ENCODE measurements at regions not wholly inside any gene's neighbourhood (a gene's known extent, or its start where the extent isn't known, plus 50 kb on each side); places are given as distances from the start of the nearest gene placed in this dataset.
"Not testable (repeated sequence)": the region's sequence is repeated elsewhere in the genome, so short reads cannot be mapped to it uniquely, and the experiment has no call there.

DNA sequence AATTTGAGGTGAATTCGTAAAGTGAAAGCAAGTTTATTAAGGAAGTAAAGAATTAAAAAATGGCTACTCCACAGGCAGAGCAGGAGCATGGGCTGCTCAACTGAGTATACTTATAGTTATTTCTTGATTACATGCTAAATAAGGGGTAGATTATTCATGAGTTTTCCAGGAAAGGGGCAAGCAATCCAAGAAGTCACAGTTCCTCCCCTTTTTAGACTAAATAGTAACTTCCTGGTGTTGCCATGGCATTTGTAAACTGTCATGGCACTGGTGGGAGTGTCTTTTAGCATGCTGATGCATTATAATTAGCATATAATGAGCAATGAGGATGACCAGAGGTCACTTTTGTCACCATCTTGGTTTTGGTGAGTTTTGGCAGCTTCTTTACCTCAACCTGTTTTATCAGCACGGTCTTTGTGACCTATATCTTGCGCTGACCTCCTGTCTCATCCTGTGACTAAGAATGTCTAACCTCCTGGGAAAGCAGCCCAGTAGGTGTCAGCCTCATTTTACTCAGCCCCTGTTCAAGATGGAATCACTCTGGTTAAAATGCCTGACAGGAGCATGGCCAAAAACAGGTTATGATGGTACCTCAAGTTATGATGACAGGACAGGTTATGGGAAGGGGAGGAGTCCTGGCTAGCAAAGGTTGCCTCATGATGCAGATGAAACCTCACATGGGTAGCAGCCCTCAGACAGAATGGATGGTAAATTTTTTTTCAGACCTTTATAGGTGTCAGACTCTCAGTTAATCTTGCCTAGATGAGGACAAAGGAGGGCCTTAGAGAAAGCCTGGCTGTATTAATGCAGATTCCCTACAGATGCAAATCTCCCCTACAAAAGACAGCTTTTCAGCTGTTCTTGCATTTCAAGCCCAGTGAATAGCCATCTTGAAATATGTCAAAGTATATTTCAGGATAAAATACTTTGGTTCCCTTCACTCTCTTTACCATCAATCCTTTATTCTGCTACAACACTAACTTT, 49.7 kb downstream of the SIPA1L2 start:
- DNase-seq, result no peak

DNA sequence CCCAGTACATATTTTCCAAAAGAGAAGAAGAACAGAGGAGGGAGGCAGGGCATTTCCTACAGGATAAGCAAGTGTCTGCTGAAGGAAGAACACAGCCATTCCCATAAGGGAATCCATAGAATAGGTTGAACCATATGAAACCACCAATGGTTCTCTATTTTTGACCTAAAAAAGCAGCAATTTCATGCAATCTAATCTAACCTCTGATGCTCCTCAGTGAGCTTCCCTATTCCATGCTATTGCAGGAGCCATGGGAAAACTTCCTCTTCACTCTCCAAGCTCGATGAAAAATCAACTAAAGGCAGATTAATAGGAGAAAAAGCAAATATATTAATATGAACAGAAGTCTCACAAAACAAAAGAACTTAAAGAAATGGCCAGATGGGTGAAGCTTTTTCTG, 50.5 kb downstream of the SIPA1L2 start:
- no peak for DNase-seq

DNA sequence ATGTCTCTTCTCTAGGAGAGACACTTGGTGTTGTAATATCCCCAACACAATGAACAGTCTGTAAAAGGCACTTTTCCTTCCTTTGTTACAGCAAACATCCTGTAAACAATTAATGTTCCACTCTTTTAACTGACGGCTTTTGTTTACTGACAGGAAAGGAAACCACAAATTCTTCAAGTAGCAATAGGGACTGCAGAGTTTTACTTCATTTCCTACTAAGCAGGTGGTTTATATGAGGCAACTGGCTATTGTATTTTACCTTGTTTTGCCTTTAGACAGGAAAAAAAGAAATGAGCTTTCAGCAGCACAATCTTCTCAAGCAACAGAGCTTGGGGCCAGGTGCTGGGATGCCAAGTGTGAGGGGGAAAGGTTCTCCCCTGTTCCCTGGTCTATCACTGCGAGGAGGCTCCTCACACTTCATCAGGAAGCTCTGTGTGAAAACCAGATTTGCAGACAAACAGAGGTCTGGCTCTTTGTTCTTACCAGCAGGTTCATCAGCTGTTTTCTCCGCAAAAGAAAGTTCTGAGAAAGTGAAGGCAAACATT, 51.2 kb downstream of the SIPA1L2 start:
- no peak for DNase-seq

DNA sequence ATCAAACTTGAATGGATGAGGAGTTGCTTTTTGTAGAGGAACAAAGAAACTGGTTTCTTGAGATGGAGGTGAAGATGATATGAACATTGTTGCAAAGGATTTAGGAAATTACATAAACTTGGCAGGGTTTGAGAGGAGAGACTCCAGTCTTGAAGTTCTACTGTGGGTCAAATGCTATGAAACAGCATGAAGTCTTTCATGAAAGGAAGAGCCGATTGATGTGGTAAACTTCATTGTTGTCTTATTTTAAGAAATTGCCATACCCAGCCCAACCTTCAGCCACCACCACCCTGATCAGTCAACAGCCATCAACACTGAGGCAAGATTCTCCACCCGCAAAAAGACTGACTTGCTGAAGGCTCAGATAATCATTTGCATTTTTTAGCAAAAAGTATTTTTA, 52.2 kb downstream of the SIPA1L2 start:
- DNase-seq, result no peak

- DNase-seq, result no peak
Observed at GRCh38 chr1:232576537-232576936, 53.4 kb downstream of the SIPA1L2 start.

GRCh38 chr1:232575763-232576040, 54.2 kb downstream of the SIPA1L2 start:
- DNase-seq, result no peak

DNA sequence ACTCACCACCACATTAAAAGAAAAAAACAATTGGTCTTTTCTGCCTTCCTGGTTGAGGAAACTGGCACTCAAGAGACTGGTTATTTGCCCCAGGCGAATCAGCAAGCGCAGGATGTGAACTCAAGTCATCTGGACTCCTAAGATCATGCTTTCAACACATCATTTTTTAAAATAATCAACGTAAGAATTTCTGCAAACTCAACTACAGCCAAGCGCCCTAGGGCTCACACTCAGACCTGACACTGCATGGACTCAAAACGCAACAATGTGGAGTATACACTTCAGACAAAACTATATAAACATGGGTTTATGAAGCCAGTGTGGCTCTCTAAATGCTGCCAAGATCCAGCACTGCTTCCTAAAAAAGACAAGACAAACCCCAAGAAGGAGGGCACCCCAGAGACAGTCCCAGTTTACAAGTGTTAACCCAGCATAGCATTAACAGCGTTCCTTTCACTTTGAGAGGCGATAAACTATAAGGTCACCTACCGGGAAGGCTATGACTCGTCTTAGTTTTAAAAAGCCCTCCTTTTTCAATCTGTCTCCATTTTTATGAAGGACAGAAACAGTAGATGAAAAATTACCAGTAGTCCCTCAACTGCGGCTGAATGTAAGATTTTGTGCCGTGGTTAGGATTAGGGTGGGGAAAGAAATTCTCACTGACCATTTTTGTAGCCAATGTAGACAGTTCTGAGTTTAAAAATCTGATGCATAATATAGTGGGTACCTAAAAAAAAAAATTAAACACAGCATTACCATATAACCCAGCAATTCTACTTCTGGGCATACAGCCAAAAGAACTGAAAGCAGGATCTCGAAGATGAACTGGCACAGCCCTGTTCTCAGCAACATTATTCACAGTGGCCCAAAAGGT, 54.8 kb downstream of the SIPA1L2 start:
- DNase-seq, result no peak

DNA sequence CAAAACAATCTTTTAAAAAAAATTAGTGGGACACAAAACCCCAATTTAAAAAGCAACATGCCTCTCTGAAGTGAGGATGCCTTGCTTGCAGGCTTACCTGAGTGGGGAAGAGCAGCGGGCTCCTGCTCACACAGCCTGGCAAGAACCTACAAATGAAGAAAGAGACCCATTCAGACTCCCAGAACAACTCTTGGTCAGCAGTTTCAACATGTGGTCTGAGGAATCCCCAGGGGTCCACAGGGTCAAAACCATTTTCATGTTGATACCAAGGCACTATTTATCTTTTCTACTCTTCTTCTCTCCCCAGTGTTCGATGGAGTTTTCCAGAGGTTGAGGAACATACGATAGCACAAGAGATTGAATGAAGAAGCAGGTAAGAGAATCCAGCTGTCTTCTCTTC, 55.9 kb downstream of the SIPA1L2 start:
- DNase-seq, result no peak

- DNase-seq, result no peak
Observed at GRCh38 chr1:232571523-232571922, 58.4 kb downstream of the SIPA1L2 start.

GRCh38 chr1:232570007-232570406, 59.9 kb downstream of the SIPA1L2 start:
- no peak for DNase-seq

GRCh38 chr1:232569554-232569921, 60.4 kb downstream of the SIPA1L2 start:
- DNase-seq, result not testable (repeated sequence)

- no peak for DNase-seq
Observed at GRCh38 chr1:232568906-232569553, 60.9 kb downstream of the SIPA1L2 start.

- DNase-seq, result no peak
Observed at GRCh38 chr1:232568331-232568852, 61.5 kb downstream of the SIPA1L2 start.

DNA sequence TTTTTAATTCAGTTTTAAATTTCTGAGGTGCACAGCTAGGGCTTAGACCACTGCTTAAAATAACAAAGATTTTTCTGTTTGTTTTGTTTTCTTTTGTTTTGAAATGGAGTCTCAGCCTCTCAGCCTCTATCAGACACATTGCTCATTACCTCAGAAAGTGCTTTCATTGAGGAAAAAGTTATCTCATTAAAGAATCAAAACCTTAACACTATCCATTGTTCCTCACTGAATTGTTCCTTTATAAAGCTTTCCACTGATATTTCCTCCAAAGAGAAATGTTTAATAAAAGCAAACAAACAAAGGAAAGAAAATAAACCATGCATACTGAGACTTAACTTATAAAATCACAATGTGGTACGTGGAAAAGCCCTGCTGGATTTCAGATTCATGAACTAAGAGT, 63.8 kb downstream of the SIPA1L2 start:
- DNase-seq, result no peak

GRCh38 chr1:232562855-232563510, 67.0 kb downstream of the SIPA1L2 start:
- no peak for DNase-seq

GRCh38 chr1:232561381-232561780, 68.6 kb downstream of the SIPA1L2 start:
- DNase-seq, result no peak

DNA sequence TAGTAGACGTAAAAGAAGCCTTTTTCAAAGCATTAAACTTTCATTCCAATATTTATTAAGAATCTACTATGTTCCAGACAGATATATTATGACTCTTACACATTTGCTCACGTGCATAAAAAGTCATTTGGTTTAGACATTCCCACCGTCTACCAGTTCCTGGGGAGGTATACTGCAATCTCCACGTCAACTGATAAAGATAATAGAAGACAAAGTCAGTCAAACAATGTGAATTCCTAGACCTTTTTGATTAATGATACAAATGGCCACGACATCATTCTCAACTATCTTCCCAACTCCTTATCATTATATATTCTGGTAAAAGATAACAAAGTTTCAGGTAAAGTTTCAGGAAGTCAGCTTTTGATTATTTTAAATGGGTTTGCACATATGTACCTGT, 69.0 kb downstream of the SIPA1L2 start:
- DNase-seq, result no peak

DNA sequence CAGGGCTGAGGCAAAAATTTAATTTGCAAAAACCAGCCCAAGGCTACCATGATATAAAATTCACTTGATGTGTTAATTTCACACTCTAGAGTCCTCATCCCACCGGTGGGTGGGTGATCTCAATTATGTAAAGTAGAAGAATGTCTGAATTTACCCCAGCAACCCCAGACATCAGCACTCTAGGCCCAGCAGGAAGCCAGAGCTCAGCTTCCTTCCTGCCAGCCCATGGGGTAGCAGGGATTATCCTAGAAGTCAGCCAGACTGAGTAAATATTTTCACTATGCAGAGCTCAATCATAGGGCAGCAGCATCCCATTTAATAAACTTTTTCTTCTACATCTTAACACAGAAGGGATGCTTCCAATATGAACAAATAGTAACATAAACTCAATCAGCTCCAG, 71.0 kb downstream of the SIPA1L2 start:
- no peak for DNase-seq

DNA sequence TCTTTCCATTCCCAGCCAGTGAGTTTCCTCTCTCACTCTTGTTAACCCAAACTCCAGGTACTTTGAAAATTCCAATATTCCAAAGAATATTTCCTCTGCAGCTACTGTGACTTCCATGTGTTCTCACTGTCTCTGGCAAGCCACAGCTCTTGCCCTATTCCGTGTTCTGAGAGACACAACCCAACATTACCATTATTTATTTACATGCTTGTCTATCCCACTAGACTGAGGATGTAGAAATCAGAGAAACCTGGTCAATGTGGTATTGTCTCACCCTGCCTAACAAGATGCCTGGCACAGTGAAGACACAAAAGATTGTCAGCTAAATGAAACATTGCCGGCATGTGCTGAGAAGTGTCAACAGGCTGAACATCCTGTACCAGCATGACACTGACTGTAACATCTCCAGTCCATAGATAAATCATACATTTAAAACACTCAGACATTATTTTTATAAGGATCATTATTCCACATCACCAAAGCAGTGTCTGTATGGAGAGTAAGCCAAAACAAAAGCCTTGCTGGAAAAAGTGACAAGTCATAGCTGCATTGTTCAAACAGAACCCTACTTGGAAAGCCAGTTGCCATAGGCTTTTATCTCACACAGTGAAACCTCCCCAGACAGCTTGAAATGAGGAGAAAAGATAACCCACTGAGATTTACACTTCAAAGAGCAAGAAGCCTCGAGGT, 72.3 kb downstream of the SIPA1L2 start:
- DNase-seq, result no peak

- no peak for DNase-seq
Observed at GRCh38 chr1:232557096-232557495, 72.8 kb downstream of the SIPA1L2 start.

DNA sequence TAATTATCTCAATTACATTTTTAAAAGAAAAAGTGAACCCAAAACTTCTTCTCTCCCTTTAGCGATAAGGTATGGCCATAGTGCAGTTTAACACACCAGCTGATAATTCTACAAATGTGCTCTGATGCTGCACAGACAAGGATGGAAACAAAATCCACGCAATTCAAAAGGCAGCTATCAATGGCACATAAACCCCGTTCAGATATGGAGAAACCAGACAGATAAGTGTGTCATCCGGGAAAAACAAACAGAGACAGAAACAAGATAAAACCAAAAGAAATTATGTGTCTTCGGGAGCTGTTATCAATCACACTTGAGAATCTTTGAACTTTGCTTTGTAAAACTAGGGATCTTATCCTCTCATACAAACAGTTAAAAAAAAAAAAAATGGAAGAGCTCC, 73.6 kb downstream of the SIPA1L2 start:
- no peak for DNase-seq
